ENCODE measurements at regions not wholly inside any gene's neighbourhood (a gene's known extent, or its start where the extent isn't known, plus 50 kb on each side); places are given as distances from the start of the nearest gene placed in this dataset.

GRCh38 chr2:224222291-224222690 is 179.6 kb downstream of the FAM124B start:
- H3T11ph ChIP-seq (ENCODE audit: low read length) = no peak overlapping the region
- no peaks in the 10 kb centered on the region for H4K20me1 ChIP-seq (ENCODE audit: control insufficient read depth, insufficient read depth, insufficient read length)
- no peak overlapping the region for H4K91ac ChIP-seq (ENCODE audit: insufficient read length, low read depth, low read length)
- H3K4ac ChIP-seq (ENCODE audit: low read depth, low read length) = no peak overlapping the region
- H3K27ac Mint-ChIP-seq = no peak overlapping the region
- no peak overlapping the region for H3K56ac ChIP-seq (ENCODE audit: insufficient read length, low read depth, low read length)
- H3K9ac ChIP-seq (ENCODE audit: extremely low read depth, insufficient read length, low read length) = no peak overlapping the region
- H2BK5ac ChIP-seq (ENCODE audit: insufficient read length, low read length) = no peak overlapping the region
- H2AFZ ChIP-seq (ENCODE audit: low read length) = no peak overlapping the region
- no peak overlapping the region for H3K4me2 ChIP-seq (ENCODE audit: insufficient read depth, insufficient read length, low read length)
- H3K9me3 Mint-ChIP-seq = peaks cover 3 to 8% of the 10 kb centered on the region in 2 experiments; a peak in 3 of 5 replicates
- H3K27ac ChIP-seq (ENCODE audit: insufficient read length, low read depth, low read length) = no peak overlapping the region
- no peak overlapping the region for H3K4me3 Mint-ChIP-seq
- no peak for TF ChIP-seq CTCF (conservative IDR thresholded peaks at IDR 0.05)
- no peaks in the 10 kb centered on the region for H3K79me1 ChIP-seq (ENCODE audit: insufficient read depth, low read depth, low read length, poor library complexity, severe bottlenecking)
- no peak overlapping the region for H3K18ac ChIP-seq (ENCODE audit: insufficient read length, low read depth, low read length)
- peaks cover 3% of the 10 kb centered on the region for H3K4me1 ChIP-seq (ENCODE audit: insufficient read depth, low read length)
- no peaks in the 10 kb centered on the region for H3K79me2 ChIP-seq (ENCODE audit: insufficient read depth, low read length)
- H3K23me2 ChIP-seq (ENCODE audit: insufficient read length, low read depth, low read length, poor library complexity, severe bottlenecking) = no peaks in the 10 kb centered on the region
- no peak overlapping the region for H2BK20ac ChIP-seq (ENCODE audit: low read depth, low read length, poor library complexity, severe bottlenecking)
- no peak overlapping the region for H4K5ac ChIP-seq (ENCODE audit: insufficient read length, low read depth, low read length)
- no CpG with 5 or more reads among the region's 4 CpGs for WGBS (ENCODE audit: extremely low coverage, insufficient read length, low lambda C conversion rate)
- no peak overlapping the region for H2BK120ac ChIP-seq (ENCODE audit: low read depth, low read length, poor library complexity, severe bottlenecking)
- no peak overlapping the region for H3K14ac ChIP-seq (ENCODE audit: insufficient read depth, low read length)
- no peaks in the 10 kb centered on the region for H3K27me3 ChIP-seq (ENCODE audit: insufficient read depth, low read length)
- H3K27me3 Mint-ChIP-seq (ENCODE audit: low read depth) = peaks cover 5% of the 10 kb centered on the region
- no peaks in the 10 kb centered on the region for H3K9me3 ChIP-seq (ENCODE audit: control insufficient read depth, low read depth, low read length)
- peaks cover 37 to 42% of the 10 kb centered on the region in 2 experiments for H3K4me1 Mint-ChIP-seq
- H2AK5ac ChIP-seq (ENCODE audit: insufficient read length, low read length) = no peak overlapping the region
- H3K23ac ChIP-seq (ENCODE audit: insufficient read length, low read depth, low read length) = no peak overlapping the region
- H2BK15ac ChIP-seq (ENCODE audit: low read depth, low read length) = no peak overlapping the region
- DNase-seq = no peak
- no peak overlapping the region for H2BK12ac ChIP-seq (ENCODE audit: insufficient read length, low read depth, low read length)
- no peak overlapping the region for H4K8ac ChIP-seq (replicated peaks; ENCODE audit: insufficient read length, low read depth, low read length)
- peaks cover 0 to 10% (median 0%) of the 10 kb centered on the region in 3 experiments; a peak in 3 of 7 replicates for H3K36me3 Mint-ChIP-seq (ENCODE audit: insufficient read depth in 1 of 3, low read depth in 3 of 3)

Data from H9 (cell line).